Fibroblast of pulmonary artery (primary cell): ENCODE measurements at regions not wholly inside any gene's neighbourhood (a gene's known extent, or its start where the extent isn't known, plus 50 kb on each side); places are given as distances from the start of the nearest gene placed in this dataset.
A peak's percentile ranks its signal among the peaks of the same experiment; 100 is the strongest.

ENCODE experiments used
- DNase-seq: peaks from one replicate; pipeline ENCODE4 v3.0.0-alpha.2; 2010; ENCODE audit warnings: low read depth
- H3K4me3 ChIP-seq: replicated peaks from 2 replicates; pipeline ENCODE4 v1.5.1; 2011; ENCODE audit warnings: low read depth, mild to moderate bottlenecking, control low read depth, low read length, moderate library complexity
- CTCF ChIP-seq: IDR thresholded peaks from 2 replicates; pipeline ENCODE4 v1.5.1; 2011; ENCODE audit warnings: mild to moderate bottlenecking, control low read depth, low read length, inconsistent platforms; ENCODE audit errors: missing control alignments

GRCh38 chr3:31294430-31295149 is 238.1 kb upstream of the STT3B start:
- H3K4me3 ChIP-seq, result no peak overlapping the region
- TF ChIP-seq CTCF, result no peak
- peak; percentile 29 for DNase-seq

GRCh38 chr3:31295150-31295765 is 237.5 kb upstream of the STT3B start:
- TF ChIP-seq CTCF, result no peak
- no peak overlapping the region for H3K4me3 ChIP-seq
- no peak for DNase-seq

GRCh38 chr3:31297726-31298298 is 234.9 kb upstream of the STT3B start:
- DNase-seq, result no peak
- TF ChIP-seq CTCF, result no peak
- no peak overlapping the region for H3K4me3 ChIP-seq

- no peak overlapping the region for H3K4me3 ChIP-seq
- no peak for TF ChIP-seq CTCF
- DNase-seq, result peak; percentile 44
Measured at GRCh38 chr3:31300456-31301443, 232.0 kb upstream of the STT3B start.

- no peak for DNase-seq
- H3K4me3 ChIP-seq, result no peak overlapping the region
- no peak for TF ChIP-seq CTCF
Measured at GRCh38 chr3:31302343-31302742, 230.4 kb upstream of the STT3B start.

- no peak overlapping the region for H3K4me3 ChIP-seq
- DNase-seq, result no peak
- no peak for TF ChIP-seq CTCF
Measured at GRCh38 chr3:31305340-31305739, 227.4 kb upstream of the STT3B start.
